ENCODE measurements at regions not wholly inside any gene's neighbourhood (a gene's known extent, or its start where the extent isn't known, plus 50 kb on each side); places are given as distances from the start of the nearest gene placed in this dataset.

DNA sequence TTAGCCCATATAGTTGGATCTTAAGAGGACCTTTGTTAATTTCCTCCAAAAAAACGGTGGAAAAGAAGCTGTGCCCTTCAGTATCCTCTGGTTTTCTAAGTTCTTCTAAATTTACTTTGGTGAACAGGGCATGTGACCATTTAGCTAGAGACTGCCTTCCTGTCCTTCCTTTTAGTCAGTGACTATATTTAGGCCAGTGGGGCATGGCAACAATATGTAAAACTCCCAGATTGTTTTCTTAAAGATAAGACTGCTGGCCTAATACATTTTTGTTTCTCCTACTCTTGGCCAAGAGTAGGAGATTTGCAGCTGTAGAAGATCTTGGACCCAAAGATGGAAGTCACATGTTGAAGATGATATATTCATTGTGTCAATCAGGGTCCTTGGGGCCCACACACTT lies 325.1 kb upstream of the DCN start:
- H3K27ac Mint-ChIP-seq = no peak overlapping the region
- no peaks in the 10 kb centered on the region for H3K27me3 Mint-ChIP-seq
- H3K4me1 Mint-ChIP-seq (ENCODE audit: low read depth) = peaks cover 2% of the 10 kb centered on the region
- no peaks in the 10 kb centered on the region for H3K9me3 Mint-ChIP-seq
- no peak overlapping the region for H3K4me3 Mint-ChIP-seq
- no peak for DNase-seq
- H3K36me3 Mint-ChIP-seq (ENCODE audit: low read depth) = no peaks in the 10 kb centered on the region

DNA sequence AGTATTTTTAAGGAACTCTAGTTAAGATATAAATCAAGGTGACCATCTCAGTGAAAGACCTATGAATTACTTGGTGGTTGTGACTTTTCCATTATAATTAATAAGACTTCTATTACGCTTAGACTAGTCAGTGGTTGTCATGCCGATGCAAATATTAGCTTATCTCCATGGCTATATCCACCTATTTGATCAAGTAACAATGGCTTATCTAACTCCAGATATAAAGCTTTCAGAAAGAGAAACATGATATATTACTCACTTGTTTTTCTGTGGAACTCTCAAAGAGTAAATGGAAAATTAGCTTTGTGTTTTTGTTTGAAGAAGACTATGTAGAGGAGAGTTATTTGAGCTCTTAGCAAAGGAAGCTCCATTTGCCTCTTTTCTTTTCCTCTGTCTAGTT lies 323.8 kb upstream of the DCN start:
- Mint-ChIP-seq H3K27me3 (no peaks in the 10 kb centered on the region), H3K4me1 (ENCODE audit: low read depth) (no peaks in the 10 kb centered on the region), H3K36me3 (ENCODE audit: low read depth) (no peaks in the 10 kb centered on the region), H3K27ac (no peak overlapping the region), H3K4me3 (no peak overlapping the region), H3K9me3 (no peaks in the 10 kb centered on the region)
- no peak for DNase-seq

DNA sequence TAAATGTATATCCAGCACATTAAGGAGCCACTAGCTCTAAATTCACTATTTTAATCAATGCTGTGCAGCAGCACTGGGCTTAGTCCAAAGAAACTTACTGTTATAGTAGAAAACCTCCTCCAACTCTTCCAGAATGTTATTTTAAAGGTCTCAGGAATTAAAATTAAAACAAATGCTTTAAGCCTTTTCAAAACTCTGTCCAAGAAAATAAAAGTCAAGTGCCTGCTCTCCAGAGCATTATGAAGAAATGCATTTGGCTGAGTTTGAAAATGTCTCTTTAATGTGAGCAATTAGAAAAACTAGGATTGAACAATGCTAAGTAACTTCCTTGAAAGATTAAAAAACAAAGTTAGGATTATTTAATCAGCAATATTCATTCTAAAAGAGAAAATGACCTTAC lies 322.4 kb upstream of the DCN start:
- H3K27ac Mint-ChIP-seq = no peak overlapping the region
- no peaks in the 10 kb centered on the region for H3K27me3 Mint-ChIP-seq
- no peaks in the 10 kb centered on the region for H3K36me3 Mint-ChIP-seq (ENCODE audit: low read depth)
- no peaks in the 10 kb centered on the region for H3K9me3 Mint-ChIP-seq
- no peak for DNase-seq
- H3K4me1 Mint-ChIP-seq (ENCODE audit: low read depth) = no peaks in the 10 kb centered on the region
- no peak overlapping the region for H3K4me3 Mint-ChIP-seq

DNA sequence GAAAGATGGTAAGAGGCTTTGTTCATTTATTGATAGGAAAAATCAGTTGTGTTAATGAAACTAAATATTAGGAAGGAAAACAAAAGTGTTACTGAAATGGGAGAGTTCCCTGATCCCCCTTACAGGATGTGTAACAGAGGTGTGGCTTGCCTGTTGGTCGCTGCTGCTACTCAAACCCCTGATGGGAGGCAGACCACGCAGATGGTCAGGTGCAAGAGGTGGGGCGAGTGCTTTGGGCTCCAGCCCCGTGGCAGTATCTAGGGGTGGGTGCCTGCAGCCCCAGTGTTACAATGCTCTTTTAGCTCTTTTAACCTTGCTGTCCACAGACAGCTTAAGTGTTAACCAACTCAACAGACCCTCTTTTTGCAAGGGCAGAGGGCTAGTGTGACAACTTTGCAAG lies 319.6 kb upstream of the DCN start:
- DNase-seq = no peak
- H3K27me3 Mint-ChIP-seq = no peaks in the 10 kb centered on the region
- no peak overlapping the region for H3K27ac Mint-ChIP-seq
- H3K4me1 Mint-ChIP-seq (ENCODE audit: low read depth) = no peaks in the 10 kb centered on the region
- no peak overlapping the region for H3K4me3 Mint-ChIP-seq
- H3K9me3 Mint-ChIP-seq = no peaks in the 10 kb centered on the region
- H3K36me3 Mint-ChIP-seq (ENCODE audit: low read depth) = no peaks in the 10 kb centered on the region

DNA sequence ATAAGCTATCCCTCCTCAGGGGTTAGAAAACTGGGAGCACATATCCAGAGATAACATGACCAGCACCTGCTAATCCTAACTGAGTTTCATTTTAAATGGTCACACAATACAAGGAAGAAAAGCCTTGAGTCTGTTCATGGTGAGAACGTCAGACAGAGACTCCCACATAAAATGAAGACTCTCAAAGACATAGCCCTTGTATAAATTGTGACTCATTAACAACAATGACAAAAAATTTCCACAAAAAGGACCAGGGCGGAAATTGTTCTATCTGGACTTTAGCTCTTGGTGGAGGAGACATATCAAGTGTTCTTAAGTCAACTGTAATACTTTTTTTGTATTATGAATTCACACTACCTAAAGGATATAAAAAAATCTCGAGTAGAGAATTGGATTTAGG lies 313.7 kb upstream of the DCN start:
- Mint-ChIP-seq H3K27ac (no peak overlapping the region), H3K9me3 (no peaks in the 10 kb centered on the region), H3K27me3 (no peaks in the 10 kb centered on the region), H3K4me1 (ENCODE audit: low read depth) (peaks cover 8% of the 10 kb centered on the region), H3K36me3 (ENCODE audit: low read depth) (no peaks in the 10 kb centered on the region), H3K4me3 (no peak overlapping the region)
- DNase-seq = no peak

DNA sequence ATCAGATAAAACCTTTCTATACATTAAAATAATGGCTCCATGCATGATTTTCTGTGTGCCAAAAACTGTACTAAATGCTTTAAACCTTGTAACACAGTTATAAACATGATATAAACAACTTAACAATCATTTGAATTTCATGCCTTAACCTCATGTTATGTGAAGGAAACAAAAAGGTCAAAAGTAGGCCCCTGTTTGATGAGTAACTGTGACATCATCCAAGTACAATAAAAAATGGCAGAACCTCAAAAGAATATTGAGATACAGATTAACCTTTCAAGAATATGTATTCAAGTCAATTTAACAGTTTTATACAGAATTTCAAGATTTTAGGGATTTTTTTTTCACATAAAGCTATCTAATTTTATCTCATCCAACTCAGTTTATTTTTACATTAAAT lies 310.7 kb upstream of the DCN start:
- Mint-ChIP-seq H3K4me3 (no peak overlapping the region), H3K27me3 (no peaks in the 10 kb centered on the region), H3K9me3 (no peaks in the 10 kb centered on the region), H3K4me1 (ENCODE audit: low read depth) (peaks cover 8% of the 10 kb centered on the region), H3K36me3 (ENCODE audit: low read depth) (no peaks in the 10 kb centered on the region), H3K27ac (no peak overlapping the region)
- DNase-seq = no peak

DNA sequence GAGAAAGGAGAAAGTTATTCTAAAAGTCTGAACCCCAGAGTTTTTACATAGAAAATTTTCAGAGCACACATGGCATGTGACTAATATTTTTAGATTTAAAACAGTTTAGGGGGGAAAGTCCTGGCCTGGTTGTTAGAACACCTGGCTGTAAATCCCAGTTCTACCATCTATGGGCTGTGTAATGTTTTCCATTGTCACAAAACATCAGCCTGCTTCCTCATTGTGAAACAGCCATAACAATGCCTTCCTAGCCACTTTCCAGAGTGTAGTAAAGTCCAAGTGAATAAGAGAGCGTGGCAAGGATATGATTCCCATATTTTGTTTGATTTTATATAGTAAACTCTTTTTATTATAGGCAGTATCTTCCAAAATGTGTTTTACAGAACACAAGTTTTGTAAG lies 310.0 kb upstream of the DCN start:
- H3K27ac Mint-ChIP-seq = no peak overlapping the region
- no peaks in the 10 kb centered on the region for H3K36me3 Mint-ChIP-seq (ENCODE audit: low read depth)
- no peaks in the 10 kb centered on the region for H3K9me3 Mint-ChIP-seq
- no peak for DNase-seq
- H3K27me3 Mint-ChIP-seq = no peaks in the 10 kb centered on the region
- peaks cover 8% of the 10 kb centered on the region for H3K4me1 Mint-ChIP-seq (ENCODE audit: low read depth)
- no peak overlapping the region for H3K4me3 Mint-ChIP-seq

DNA sequence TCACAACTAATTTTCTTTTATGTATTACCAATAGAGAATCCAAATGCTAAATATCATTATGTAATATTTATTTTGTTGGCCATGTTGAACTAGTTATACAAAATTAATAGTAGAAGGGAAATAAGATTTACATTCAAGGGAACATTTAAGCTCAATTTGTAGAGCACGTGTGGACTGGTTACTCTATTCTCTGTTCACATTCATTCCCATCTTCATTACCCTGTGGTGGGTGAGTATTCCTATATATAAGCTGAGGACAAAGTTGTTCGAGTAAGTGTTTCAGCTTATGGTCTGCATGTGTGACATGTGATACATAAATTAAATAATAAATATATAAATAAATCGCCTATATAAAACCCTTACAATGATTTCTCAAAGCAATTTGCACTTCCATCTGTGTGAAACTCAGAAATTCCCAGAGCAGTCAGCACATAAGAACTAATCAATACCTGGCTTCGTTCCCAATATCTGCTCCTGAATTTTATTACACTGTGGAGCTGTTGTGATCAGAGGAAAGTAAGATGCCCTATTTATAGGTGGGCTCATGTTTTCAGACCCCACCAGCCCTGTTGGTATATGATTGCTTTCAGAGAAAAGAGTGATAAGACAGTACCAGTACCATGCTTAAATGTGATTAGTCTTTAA lies 308.2 kb upstream of the DCN start:
- no peak overlapping the region for H3K27ac Mint-ChIP-seq
- H3K27me3 Mint-ChIP-seq = peaks cover 2% of the 10 kb centered on the region
- H3K36me3 Mint-ChIP-seq (ENCODE audit: low read depth) = no peaks in the 10 kb centered on the region
- no peak for DNase-seq
- no peaks in the 10 kb centered on the region for H3K9me3 Mint-ChIP-seq
- no peak overlapping the region for H3K4me3 Mint-ChIP-seq
- peaks cover 8% of the 10 kb centered on the region for H3K4me1 Mint-ChIP-seq (ENCODE audit: low read depth)

DNA sequence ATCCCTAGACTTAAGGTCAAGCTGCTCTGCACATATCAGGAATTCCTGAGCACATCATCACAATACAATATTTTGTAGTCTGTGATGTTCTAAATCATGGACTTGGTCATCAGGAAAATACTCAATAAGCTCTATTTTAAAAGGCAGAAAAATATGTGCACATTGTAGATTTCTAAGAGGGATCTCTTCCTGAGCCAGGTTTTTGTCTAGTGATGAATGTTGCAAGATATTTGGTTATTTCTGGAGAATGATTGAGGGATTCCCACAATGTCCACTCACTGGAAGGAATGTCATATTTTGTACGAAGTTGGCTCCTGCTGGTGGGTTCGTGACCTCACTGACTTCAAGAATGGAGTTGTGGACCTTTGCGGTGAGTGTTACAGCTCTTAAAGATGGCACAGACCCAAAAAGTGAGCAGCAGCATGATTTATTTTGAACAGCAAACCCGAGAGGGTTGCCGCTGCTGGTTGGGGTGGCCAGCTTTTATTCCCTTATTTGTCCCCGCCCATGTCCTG lies 300.9 kb upstream of the DCN start:
- H3K4me1 Mint-ChIP-seq (ENCODE audit: low read depth) = no peaks in the 10 kb centered on the region
- H3K27me3 Mint-ChIP-seq = peaks cover 2% of the 10 kb centered on the region
- no peak overlapping the region for H3K27ac Mint-ChIP-seq
- DNase-seq = no peak
- H3K9me3 Mint-ChIP-seq = no peaks in the 10 kb centered on the region
- no peaks in the 10 kb centered on the region for H3K36me3 Mint-ChIP-seq (ENCODE audit: low read depth)
- H3K4me3 Mint-ChIP-seq = no peak overlapping the region

DNA sequence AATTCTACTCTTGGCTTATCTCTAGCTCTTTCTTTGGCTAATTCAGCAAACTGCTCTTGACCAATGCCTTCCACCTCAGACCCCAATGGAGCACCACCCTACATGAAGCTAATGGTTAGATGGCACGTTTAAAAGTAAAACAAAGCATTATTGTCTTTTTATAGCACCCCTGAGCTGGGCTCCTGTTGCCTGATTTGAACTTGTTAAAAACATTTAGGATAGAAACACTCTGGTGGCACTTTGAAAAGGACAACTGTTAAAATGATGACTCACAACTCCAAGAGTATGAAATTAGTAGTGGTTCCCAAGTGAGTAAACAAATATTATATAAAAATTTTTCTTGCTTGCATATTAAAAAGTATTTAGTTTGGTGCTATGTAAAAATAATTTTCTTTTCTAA lies 299.6 kb upstream of the DCN start:
- H3K36me3 Mint-ChIP-seq (ENCODE audit: low read depth) = no peaks in the 10 kb centered on the region
- H3K4me3 Mint-ChIP-seq = no peak overlapping the region
- H3K27ac Mint-ChIP-seq = no peak overlapping the region
- H3K4me1 Mint-ChIP-seq (ENCODE audit: low read depth) = no peaks in the 10 kb centered on the region
- H3K9me3 Mint-ChIP-seq = no peaks in the 10 kb centered on the region
- DNase-seq = no peak
- peaks cover 2% of the 10 kb centered on the region for H3K27me3 Mint-ChIP-seq

DNA sequence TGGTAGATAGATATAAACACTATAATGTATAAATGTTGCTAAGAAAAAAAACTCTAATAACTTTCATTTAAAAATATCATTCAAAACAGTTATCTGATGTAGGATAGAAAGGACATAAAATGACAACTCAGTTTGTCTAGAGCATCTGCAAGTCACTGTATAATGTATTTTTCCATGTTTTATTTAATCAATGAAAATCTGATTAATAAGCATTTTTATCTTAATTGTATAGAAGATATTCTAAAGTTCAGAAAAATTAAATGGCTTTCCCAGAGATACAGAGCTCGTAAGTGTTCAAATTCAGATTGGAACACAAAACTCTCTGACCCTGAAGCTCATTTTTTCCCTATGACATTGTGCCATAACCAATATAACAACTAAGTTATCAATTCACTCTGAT lies 295.9 kb upstream of the DCN start:
- H3K4me3 Mint-ChIP-seq = no peak overlapping the region
- H3K4me1 Mint-ChIP-seq (ENCODE audit: low read depth) = no peaks in the 10 kb centered on the region
- H3K27me3 Mint-ChIP-seq = peaks cover 3% of the 10 kb centered on the region
- H3K36me3 Mint-ChIP-seq (ENCODE audit: low read depth) = no peaks in the 10 kb centered on the region
- H3K27ac Mint-ChIP-seq = no peak overlapping the region
- peaks cover 3% of the 10 kb centered on the region for H3K9me3 Mint-ChIP-seq
- no peak for DNase-seq

DNA sequence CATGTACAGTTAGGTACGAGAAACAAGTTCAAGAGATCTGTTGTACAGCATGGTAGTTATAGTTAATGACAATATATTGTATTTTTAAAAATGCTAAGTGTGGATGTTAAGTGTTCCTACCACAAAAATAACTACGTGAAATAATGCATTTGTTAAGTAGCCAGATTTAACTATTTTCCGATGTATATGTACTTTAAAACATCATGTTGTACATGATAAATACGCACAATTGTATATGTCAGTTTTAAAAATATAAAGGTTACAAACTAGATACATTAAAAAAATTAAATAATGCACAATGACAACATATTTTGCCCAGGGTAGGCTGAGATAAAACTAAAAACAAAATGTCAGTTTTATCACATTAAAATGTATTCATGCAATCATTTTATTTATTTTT lies 285.1 kb upstream of the DCN start:
- Mint-ChIP-seq H3K4me3 (no peak overlapping the region), H3K36me3 (ENCODE audit: low read depth) (peaks cover 2% of the 10 kb centered on the region), H3K27ac (no peak overlapping the region), H3K27me3 (no peaks in the 10 kb centered on the region), H3K4me1 (ENCODE audit: low read depth) (no peaks in the 10 kb centered on the region), H3K9me3 (no peaks in the 10 kb centered on the region)
- no peak for DNase-seq

DNA sequence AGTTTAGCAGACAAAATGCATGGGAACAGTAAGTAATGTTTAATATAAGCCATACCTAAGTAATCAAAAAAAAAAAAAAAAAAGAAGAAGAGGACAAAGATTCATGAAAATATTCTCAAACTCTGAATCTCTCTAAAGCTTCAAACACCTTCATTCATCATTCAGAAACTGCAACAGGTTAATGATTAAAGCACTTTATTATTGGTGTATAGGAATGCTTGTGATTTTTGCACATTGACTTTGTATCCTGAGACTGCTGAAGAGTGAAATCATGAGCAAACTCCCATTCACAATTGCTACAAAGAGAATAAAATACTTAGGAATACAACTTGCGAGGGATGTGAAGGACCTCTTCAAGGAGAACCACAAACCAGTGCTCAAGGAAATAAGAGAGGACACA lies 278.4 kb upstream of the DCN start:
- DNase-seq = no peak
- H3K9me3 Mint-ChIP-seq = no peaks in the 10 kb centered on the region
- peaks cover 2% of the 10 kb centered on the region for H3K36me3 Mint-ChIP-seq (ENCODE audit: low read depth)
- no peaks in the 10 kb centered on the region for H3K4me1 Mint-ChIP-seq (ENCODE audit: low read depth)
- no peaks in the 10 kb centered on the region for H3K27me3 Mint-ChIP-seq
- H3K4me3 Mint-ChIP-seq = no peak overlapping the region
- no peak overlapping the region for H3K27ac Mint-ChIP-seq

DNA sequence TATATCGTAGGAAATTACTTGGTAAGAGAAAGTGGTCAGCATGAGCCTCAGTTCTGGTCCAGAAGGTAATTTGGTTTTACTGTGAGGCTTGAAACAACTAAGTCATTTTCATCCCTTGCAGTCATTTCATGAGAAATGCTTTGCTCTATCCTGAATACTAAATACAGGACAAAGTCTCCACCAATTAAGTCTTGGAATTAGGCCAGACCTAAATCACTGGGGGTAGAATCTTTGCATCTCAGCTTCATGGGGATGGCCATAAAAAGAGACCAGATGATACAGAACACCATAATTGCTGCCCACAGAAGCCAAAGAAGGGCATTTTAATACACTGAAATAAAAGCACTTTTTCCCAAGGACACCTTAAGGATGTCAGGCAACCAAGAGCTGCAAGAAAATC lies 277.9 kb upstream of the DCN start:
- Mint-ChIP-seq H3K4me1 (ENCODE audit: low read depth) (no peaks in the 10 kb centered on the region), H3K4me3 (no peak overlapping the region), H3K27ac (no peak overlapping the region), H3K27me3 (no peaks in the 10 kb centered on the region), H3K36me3 (ENCODE audit: low read depth) (peaks cover 2% of the 10 kb centered on the region), H3K9me3 (no peaks in the 10 kb centered on the region)
- DNase-seq = no peak

DNA sequence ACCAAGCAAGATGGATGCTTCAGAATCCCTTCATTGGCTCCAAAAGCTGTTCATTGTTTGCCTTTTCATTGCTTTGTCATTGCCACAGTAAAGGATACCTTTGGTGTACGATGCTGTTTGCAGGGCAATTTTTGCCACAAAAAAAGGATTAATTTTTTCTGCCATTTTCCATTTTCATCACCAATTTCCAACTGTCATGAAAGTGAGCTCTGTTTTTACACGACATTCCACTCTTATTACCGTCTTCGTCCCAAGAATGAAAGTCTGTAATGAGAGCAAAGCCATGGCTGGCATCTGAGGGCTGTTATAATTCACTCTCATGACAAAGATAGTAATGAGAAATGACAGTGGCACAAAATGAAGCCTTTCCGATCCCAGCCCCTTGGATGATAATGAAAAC lies 272.7 kb upstream of the DCN start:
- Mint-ChIP-seq H3K9me3 (peaks cover 5% of the 10 kb centered on the region), H3K4me3 (no peak overlapping the region), H3K4me1 (ENCODE audit: low read depth) (no peaks in the 10 kb centered on the region), H3K27ac (no peak overlapping the region), H3K36me3 (ENCODE audit: low read depth) (no peaks in the 10 kb centered on the region), H3K27me3 (no peaks in the 10 kb centered on the region)
- no peak for DNase-seq

DNA sequence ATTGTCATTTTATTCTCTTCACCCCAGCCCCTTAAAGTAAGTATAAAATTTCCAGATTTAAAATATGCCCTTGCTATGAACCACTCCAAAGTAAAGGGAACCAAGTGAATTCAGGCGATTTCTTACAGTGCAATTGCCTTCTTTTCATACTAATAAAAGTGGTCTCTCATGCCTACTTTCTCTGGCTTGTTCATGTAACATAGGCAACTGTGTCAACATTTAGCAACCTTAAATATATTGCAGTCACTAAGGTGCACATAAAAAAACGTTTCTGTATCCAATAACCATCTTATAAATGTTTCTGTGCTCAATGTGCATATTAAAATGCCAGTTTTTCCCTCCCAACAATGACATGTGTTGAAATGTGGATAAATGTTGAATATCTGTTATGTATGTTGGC lies 271.6 kb upstream of the DCN start:
- no peaks in the 10 kb centered on the region for H3K36me3 Mint-ChIP-seq (ENCODE audit: low read depth)
- H3K9me3 Mint-ChIP-seq = peaks cover 5% of the 10 kb centered on the region
- no peaks in the 10 kb centered on the region for H3K27me3 Mint-ChIP-seq
- H3K4me1 Mint-ChIP-seq (ENCODE audit: low read depth) = no peaks in the 10 kb centered on the region
- no peak overlapping the region for H3K27ac Mint-ChIP-seq
- DNase-seq = no peak
- H3K4me3 Mint-ChIP-seq = no peak overlapping the region

Measured in activated T-cell treated with anti-CD3 and anti-CD28 coated beads, Interleukin-2, amount 50 U/mL, for 24 hours (primary cell).